ENCODE measurements at regions not wholly inside any gene's neighbourhood (a gene's known extent, or its start where the extent isn't known, plus 50 kb on each side); places are given as distances from the start of the nearest gene placed in this dataset.

GRCh38 chr7:18262058-18262457 lies 233.5 kb upstream of the HDAC9 start:
- DNase-seq: no peak

GRCh38 chr7:18265611-18266281 lies 229.8 kb upstream of the HDAC9 start:
- DNase-seq: no peak

- no peak for DNase-seq
Observed at GRCh38 chr7:18268571-18268970, 227.0 kb upstream of the HDAC9 start.

- DNase-seq: no peak
Observed at GRCh38 chr7:18276380-18276779, 219.2 kb upstream of the HDAC9 start.

GRCh38 chr7:18278316-18278715 lies 217.2 kb upstream of the HDAC9 start:
- DNase-seq: no peak

- no peak for DNase-seq
Observed at GRCh38 chr7:18283045-18283444, 212.5 kb upstream of the HDAC9 start.

GRCh38 chr7:18287482-18287881 lies 208.1 kb upstream of the HDAC9 start:
- no peak for DNase-seq

- DNase-seq: no peak
Observed at GRCh38 chr7:18288322-18289037, 207.1 kb upstream of the HDAC9 start.

- DNase-seq: no peak
Observed at GRCh38 chr7:18289788-18290187, 205.8 kb upstream of the HDAC9 start.

- no peak for DNase-seq
Observed at GRCh38 chr7:18290223-18290622, 205.3 kb upstream of the HDAC9 start.

- DNase-seq: no peak
Observed at GRCh38 chr7:18290865-18291264, 204.7 kb upstream of the HDAC9 start.

GRCh38 chr7:18292584-18292983 lies 203.0 kb upstream of the HDAC9 start:
- DNase-seq: no peak

GRCh38 chr7:18293759-18294158 lies 201.8 kb upstream of the HDAC9 start:
- DNase-seq: no peak

GRCh38 chr7:18294411-18294810 lies 201.1 kb upstream of the HDAC9 start:
- DNase-seq: no peak

GRCh38 chr7:18295781-18296423 lies 199.6 kb upstream of the HDAC9 start:
- no peak for DNase-seq

GRCh38 chr7:18302097-18302496 lies 193.5 kb upstream of the HDAC9 start:
- no peak for DNase-seq

GRCh38 chr7:18305866-18306265 lies 189.7 kb upstream of the HDAC9 start:
- DNase-seq: no peak

GRCh38 chr7:18306696-18307095 lies 188.9 kb upstream of the HDAC9 start:
- no peak for DNase-seq

GRCh38 chr7:18308938-18309337 lies 186.6 kb upstream of the HDAC9 start:
- DNase-seq: no peak

GRCh38 chr7:18312482-18312881 lies 183.1 kb upstream of the HDAC9 start:
- DNase-seq: no peak

GRCh38 chr7:18313965-18314364 lies 181.6 kb upstream of the HDAC9 start:
- DNase-seq: no peak

GRCh38 chr7:18315241-18315640 lies 180.3 kb upstream of the HDAC9 start:
- no peak for DNase-seq

GRCh38 chr7:18317941-18318340 lies 177.6 kb upstream of the HDAC9 start:
- DNase-seq: no peak

GRCh38 chr7:18320422-18320821 lies 175.1 kb upstream of the HDAC9 start:
- no peak for DNase-seq
